ENCODE measurements at regions not wholly inside any gene's neighbourhood (a gene's known extent, or its start where the extent isn't known, plus 50 kb on each side); places are given as distances from the start of the nearest gene placed in this dataset.

GRCh38 chr4:12902735-12903134 is 581.4 kb downstream of the RAB28 start:
- BruUV-seq (replicated peaks) = no TSS peak
- H3K4me3 ChIP-seq = no peak overlapping the region
- in situ Hi-C loops (cut with MboI) (no loop called here), intact Hi-C loops (cut with micrococcal nuclease) (no loop called here)
- H4K20me1 ChIP-seq (replicated peaks; ENCODE audit: control insufficient read depth, insufficient read depth, low read length) = no peaks in the 10 kb centered on the region
- no peak overlapping the region for H3K9ac ChIP-seq (ENCODE audit: insufficient read depth in 1 of 2, low read depth in 2 of 2, low read length in 2 of 2)
- CTCF ChIA-PET (ENCODE audit: low intra/inter-chr PET ratio) = no interaction called here
- ATAC-seq (no peak), DNase-seq (ENCODE audit: extremely low read depth in 1 of 4, low spot score in 3 of 4) (no peak), FAIRE-seq (no peak)
- 0% methylated on average over 2 of the region's 2 CpGs for WGBS (ENCODE audit: insufficient coverage, low coverage, missing lambda C conversion rate)
- no peaks in the 10 kb centered on the region for H3K27me3 ChIP-seq (ENCODE audit: control insufficient read depth in 2 of 2, insufficient read depth in 2 of 2, low read length in 2 of 2)
- no peaks in the 10 kb centered on the region for H3K4me1 ChIP-seq (replicated peaks in 1 of 2; ENCODE audit: control insufficient read depth in 2 of 2, insufficient read depth in 2 of 2, low read length in 2 of 2)
- H3K79me2 ChIP-seq (ENCODE audit: control insufficient read depth, insufficient read depth, low read length) = no peaks in the 10 kb centered on the region
- no peak overlapping the region for H2AFZ ChIP-seq (ENCODE audit: low read depth, low read length)
- H3K27ac ChIP-seq (ENCODE audit: extremely low read depth, low read depth, low read length) = no peak overlapping the region
- H3K4me2 ChIP-seq (ENCODE audit: insufficient read depth, low read length) = no peak overlapping the region
- H3K9me1 ChIP-seq (ENCODE audit: control insufficient read depth, insufficient read depth, low read length) = no peaks in the 10 kb centered on the region
- H3K9me3 ChIP-seq (replicated peaks; ENCODE audit: control insufficient read depth, insufficient read depth, low read depth, low read length) = no peaks in the 10 kb centered on the region
- TF ChIP-seq HDAC6 (IDR thresholded peaks at IDR 0.05; ENCODE audit: low read depth, low read length) = no peak
- no peak for TF ChIP-seq PTRF (tag; IDR thresholded peaks at IDR 0.05)
- TF ChIP-seq HDAC1 (IDR thresholded peaks at IDR 0.05) = no peak
- TF ChIP-seq ZNF12 (CRISPR knock-in tag; IDR thresholded peaks at IDR 0.05) = no peak
- TF ChIP-seq ZNF212 (CRISPR knock-in tag; IDR thresholded peaks at IDR 0.05) = no peak
- TF ChIP-seq BRF2 (IDR thresholded peaks at IDR 0.05; ENCODE audit: borderline replicate concordance, insufficient read depth, insufficient read length) = no peak
- TF ChIP-seq ZC3H8 (IDR thresholded peaks at IDR 0.05) = no peak
- TF ChIP-seq COPS2 (conservative IDR thresholded peaks at IDR 0.05) = no peak
- TF ChIP-seq MAFG (tag; conservative IDR thresholded peaks at IDR 0.05) = no peak
- TF ChIP-seq ZBTB7A (IDR thresholded peaks at IDR 0.05; ENCODE audit: borderline replicate concordance, control insufficient read depth, low read depth, low read length) = no peak
- no peak for TF ChIP-seq BCLAF1 (IDR thresholded peaks at IDR 0.05; ENCODE audit: borderline replicate concordance in 1 of 2, control insufficient read depth in 1 of 2, low read depth in 2 of 2, low read length in 1 of 2)
- TF ChIP-seq POLR3G (IDR thresholded peaks at IDR 0.05; ENCODE audit: extremely low read depth, insufficient read length, insufficient replicate concordance) = no peak
- POLR2A ChIA-PET = no interaction called here
- no peaks in the 10 kb centered on the region for H3K36me3 ChIP-seq (ENCODE audit: control insufficient read depth, insufficient read depth, low read length)

Data from K562 (cell line).